MM.1S (cell line): ENCODE measurements at regions not wholly inside any gene's neighbourhood (a gene's known extent, or its start where the extent isn't known, plus 50 kb on each side); places are given as distances from the start of the nearest gene placed in this dataset.

Source experiments
- CTCF ChIP-seq: fragments of 300-600 bp; sonication (generic); IDR thresholded peaks from 2 replicates; pipeline ENCODE4 v1.5.1; 2016; ENCODE audit warnings: antibody characterized with exemption, low read length, mixed read lengths
- EZH2 ChIP-seq: fragments of 300-600 bp; sonication (generic); optimal IDR thresholded peaks from 2 replicates; pipeline ENCODE3; 2017; ENCODE audit warnings: low read depth, mild to moderate bottlenecking, antibody characterized with exemption, low read length, mixed read lengths

- TF ChIP-seq EZH2 (no peak), CTCF (no peak)
These were observed 76.2 kb upstream of the SLC25A13 start for GRCh38 chr7:96397936-96398598.
